Stomach (tissue), 8 donors: ENCODE measurements at regions not wholly inside any gene's neighbourhood (a gene's known extent, or its start where the extent isn't known, plus 50 kb on each side); places are given as distances from the start of the nearest gene placed in this dataset.

Source experiments
- DNase-seq, 2 donors: peaks; one replicate each; pipeline versions ENCODE4 v3.0.0 to v3.0.0-alpha.2; 2013 to 2019
- H3K27ac ChIP-seq, 5 donors: fragments of 200-600 bp in 4 of 5; sonication (generic) in 4 of 5; one replicate each; pipeline ENCODE4 v1.5.1; 2013 to 2019; ENCODE audit warnings: mild to moderate bottlenecking in 1 of 5, moderate library complexity in 1 of 5
- H3K27me3 ChIP-seq, 3 donors: fragments of 200-600 bp; sonication (generic); one replicate each; pipeline ENCODE4 v1.5.1; 2017 to 2019; ENCODE audit warnings: mixed run types in 1 of 3
- H3K36me3 ChIP-seq, 4 donors: fragments of 200-600 bp; sonication (generic); 1 replicate in 3 of 4; 2 replicates in 1 of 4; pipeline ENCODE4 v1.5.1; 2016 to 2019
- H3K4me1 ChIP-seq, 4 donors: fragments of 200-600 bp; sonication (generic); one replicate each; pipeline ENCODE4 v1.5.1; 2016 to 2019
- H3K4me3 ChIP-seq, 4 donors: fragments of 200-600 bp; sonication (generic) in 3 of 4; one replicate each; pipeline ENCODE4 v1.5.1; 2016 to 2019; ENCODE audit warnings: mild to moderate bottlenecking in 1 of 4
- H3K9me3 ChIP-seq, 4 donors: fragments of 200-600 bp; sonication (generic); one replicate each; pipeline ENCODE4 v1.5.1; 2016 to 2019
- CTCF ChIP-seq, 7 experiments: fragments of 450-650 bp in 4 of 7; fragments of 200-600 bp in 3 of 7; sonication (generic) in 3 of 7; IDR thresholded peaks; one replicate each; pipeline ENCODE4 v1.5.1; 2016 to 2019; ENCODE audit warnings: antibody characterized with exemption in 7 of 7, control low read depth in 2 of 7, mild to moderate bottlenecking in 1 of 7
- EP300 ChIP-seq: sonication (generic); formaldehyde crosslinking; IDR thresholded peaks from one replicate; pipeline ENCODE4 v1.6.1; 2017; ENCODE audit warnings: antibody characterized with exemption
- POLR2A ChIP-seq, 4 donors: fragments of 450-650 bp; IDR thresholded peaks; one replicate each; pipeline ENCODE4 v1.6.1; 2016; ENCODE audit warnings: antibody characterized with exemption in 4 of 4, control low read depth in 2 of 4, mild to moderate bottlenecking in 1 of 4, moderate library complexity in 1 of 4
- POLR2AphosphoS5 ChIP-seq, 3 donors: sonication (generic); formaldehyde crosslinking; IDR thresholded peaks; one replicate each; pipeline ENCODE4 v1.6.1; 2016; ENCODE audit warnings: antibody characterized with exemption in 3 of 3
- WGBS, 5 donors: extraction: QIAGEN DNeasy Blood & Tissue Kit in 3 of 5; methylation state at CpG; one replicate each; pipeline versions ENCODE4 v1.1.5 to v1.1.7; 2013 to 2018; 5-methylcytosine and 5-hydroxymethylcytosine counted together
- intact Hi-C: fragments of 100-400 bp; cut with DNase I; formaldehyde crosslinking; loops from one replicate; pipeline ENCODE4 v1.15.1; 2023; ENCODE audit warnings: low total_unique reads
- donor health status: healthy with polysubstance abuse.
- donor health status: Bipolar disorder and iron deficiency.
- donor health status: healthy.

- Histone ChIP-seq H3K9me3 (peaks cover 7 to 46% (median 33%) of the 10 kb centered on the region in 4 donors), H3K27me3 (no peaks in the 10 kb centered on the region), H3K4me1 (no peaks in the 10 kb centered on the region), H3K36me3 (no peaks in the 10 kb centered on the region), H3K4me3 (no peak overlapping the region), H3K27ac (no peak overlapping the region)
- intact Hi-C loops = no loop called here
- WGBS, 5 donors = 71 to 97% (median 82%) methylated on average over 1 of the region's 1 CpG
- no peak for DNase-seq
- TF ChIP-seq CTCF (IDR thresholded peaks at IDR 0.05) (no peak), POLR2A (IDR thresholded peaks at IDR 0.05) (no peak), EP300 (no peak), POLR2AphosphoS5 (IDR thresholded peaks at IDR 0.05) (no peak)
Observed at GRCh38 chr1:219726480-219727272, 113.8 kb upstream of the ZC3H11B start.

- no peaks in the 10 kb centered on the region for H3K4me1 ChIP-seq
- no peak for DNase-seq
- H3K36me3 ChIP-seq = no peaks in the 10 kb centered on the region
- H3K9me3 ChIP-seq = peaks cover 7 to 46% (median 33%) of the 10 kb centered on the region in 4 donors
- H3K27ac ChIP-seq = no peak overlapping the region
- intact Hi-C loops = no loop called here
- no peak for TF ChIP-seq EP300
- no peak for TF ChIP-seq POLR2AphosphoS5 (IDR thresholded peaks at IDR 0.05)
- WGBS, 5 donors = 68 to 75% (median 69%) methylated on average over 5 of the region's 5 CpGs
- no peaks in the 10 kb centered on the region for H3K27me3 ChIP-seq
- H3K4me3 ChIP-seq = no peak overlapping the region
Observed at GRCh38 chr1:219724440-219724839, 111.5 kb upstream of the ZC3H11B start.

- intact Hi-C loops = no loop called here
- TF ChIP-seq POLR2AphosphoS5 (IDR thresholded peaks at IDR 0.05) (no peak), POLR2A (IDR thresholded peaks at IDR 0.05) (no peak), CTCF (IDR thresholded peaks at IDR 0.05) (no peak), EP300 (no peak)
- no peak overlapping the region for H3K4me3 ChIP-seq
- no peak overlapping the region for H3K27ac ChIP-seq
- no peaks in the 10 kb centered on the region for H3K4me1 ChIP-seq
- no peak for DNase-seq
- no peaks in the 10 kb centered on the region for H3K27me3 ChIP-seq
- no peaks in the 10 kb centered on the region for H3K36me3 ChIP-seq
- WGBS, 5 donors = 71 to 79% (median 75%) methylated on average over 5 of the region's 5 CpGs
- no peaks in the 10 kb centered on the region for H3K9me3 ChIP-seq
Observed at GRCh38 chr1:219717536-219717935, 104.6 kb upstream of the ZC3H11B start.

- WGBS, 5 donors = 93 to 96% (median 94%) methylated on average over 3 of the region's 3 CpGs
- intact Hi-C loops = no loop called here
- no peaks in the 10 kb centered on the region for H3K9me3 ChIP-seq
Observed at GRCh38 chr1:219716611-219717114, 103.8 kb upstream of the ZC3H11B start.

More at GRCh38 chr1:219716611-219717114, 103.8 kb upstream of the ZC3H11B start:
- no peaks in the 10 kb centered on the region for H3K36me3 ChIP-seq
- H3K27me3 ChIP-seq = no peaks in the 10 kb centered on the region
- no peak for DNase-seq
- H3K27ac ChIP-seq = no peak overlapping the region
- no peak overlapping the region for H3K4me3 ChIP-seq
- no peaks in the 10 kb centered on the region for H3K4me1 ChIP-seq
- TF ChIP-seq CTCF (IDR thresholded peaks at IDR 0.05) (no peak), POLR2A (IDR thresholded peaks at IDR 0.05) (no peak), EP300 (no peak), POLR2AphosphoS5 (IDR thresholded peaks at IDR 0.05) (no peak)
